Fibroblast of lung (primary cell): ENCODE measurements at regions not wholly inside any gene's neighbourhood (a gene's known extent, or its start where the extent isn't known, plus 50 kb on each side); places are given as distances from the start of the nearest gene placed in this dataset.

Experiments
- EZH2 ChIP-seq: IDR thresholded peaks from 2 replicates; pipeline ENCODE4 v1.5.1; 2012; ENCODE audit warnings: low read length, control low read depth, mild to moderate bottlenecking; ENCODE audit errors: missing control alignments
- TF ChIP-seq, protein P1 (sequence below), 2 donors: IDR thresholded peaks in 1 of 2; conservative IDR thresholded peaks in 1 of 2; 1 replicate in 1 of 2; 2 replicates in 1 of 2; pipeline ENCODE4 v1.5.1; 2011 to 2012; ENCODE audit warnings: low read length in 2 of 2, control low read depth in 1 of 2, inconsistent platforms in 1 of 2, low read depth in 1 of 2, mild to moderate bottlenecking in 1 of 2

DNA sequence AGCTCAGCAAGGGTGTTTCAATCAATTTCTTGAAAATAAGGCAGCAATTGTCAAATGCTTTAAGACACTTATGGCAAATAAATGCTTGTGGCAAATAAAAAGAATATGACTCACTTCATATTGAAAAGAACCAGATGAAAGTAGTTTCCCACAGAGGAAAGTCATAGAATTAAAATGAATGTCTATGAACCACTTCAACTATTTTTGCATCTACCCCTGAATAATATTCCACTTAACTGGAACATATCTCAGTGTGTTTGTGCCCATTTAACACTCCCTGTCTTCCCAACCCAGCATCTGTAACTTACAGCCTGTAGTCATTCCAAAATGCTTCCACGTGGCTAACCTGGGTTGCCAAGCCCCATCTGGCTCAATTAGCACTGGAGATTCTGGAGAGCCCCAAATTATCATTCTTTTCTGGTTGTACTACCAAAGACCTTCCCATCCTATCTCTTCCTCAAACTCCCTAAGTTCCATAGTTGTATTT, 84.7 kb downstream of the FEM1C start:
- TF ChIP-seq, protein P1, sequence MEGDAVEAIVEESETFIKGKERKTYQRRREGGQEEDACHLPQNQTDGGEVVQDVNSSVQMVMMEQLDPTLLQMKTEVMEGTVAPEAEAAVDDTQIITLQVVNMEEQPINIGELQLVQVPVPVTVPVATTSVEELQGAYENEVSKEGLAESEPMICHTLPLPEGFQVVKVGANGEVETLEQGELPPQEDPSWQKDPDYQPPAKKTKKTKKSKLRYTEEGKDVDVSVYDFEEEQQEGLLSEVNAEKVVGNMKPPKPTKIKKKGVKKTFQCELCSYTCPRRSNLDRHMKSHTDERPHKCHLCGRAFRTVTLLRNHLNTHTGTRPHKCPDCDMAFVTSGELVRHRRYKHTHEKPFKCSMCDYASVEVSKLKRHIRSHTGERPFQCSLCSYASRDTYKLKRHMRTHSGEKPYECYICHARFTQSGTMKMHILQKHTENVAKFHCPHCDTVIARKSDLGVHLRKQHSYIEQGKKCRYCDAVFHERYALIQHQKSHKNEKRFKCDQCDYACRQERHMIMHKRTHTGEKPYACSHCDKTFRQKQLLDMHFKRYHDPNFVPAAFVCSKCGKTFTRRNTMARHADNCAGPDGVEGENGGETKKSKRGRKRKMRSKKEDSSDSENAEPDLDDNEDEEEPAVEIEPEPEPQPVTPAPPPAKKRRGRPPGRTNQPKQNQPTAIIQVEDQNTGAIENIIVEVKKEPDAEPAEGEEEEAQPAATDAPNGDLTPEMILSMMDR (conservative IDR thresholded peaks at IDR 0.05 in 1 of 2, IDR thresholded peaks at IDR 0.05 in 1 of 2; ENCODE audit: low read depth in 1 of 2, low read length in 2 of 2), result no peak
- no peak for TF ChIP-seq EZH2
